Nephron progenitor cell (in vitro differentiated cells): ENCODE measurements at regions not wholly inside any gene's neighbourhood (a gene's known extent, or its start where the extent isn't known, plus 50 kb on each side); places are given as distances from the start of the nearest gene placed in this dataset.
A peak's percentile ranks its signal among the peaks of the same experiment; 100 is the strongest.

ENCODE experiments used
- DNase-seq: peaks from one replicate; pipeline ENCODE4 v3.0.0; 2021
- H3K27ac Mint-ChIP-seq: 2 replicates; pipeline ENCODE4 v1.8.0; 2021; ENCODE audit warnings: mild to moderate bottlenecking, moderate library complexity, mixed read lengths
- H3K27me3 Mint-ChIP-seq: 2 replicates; pipeline ENCODE4 v1.8.0; 2021; ENCODE audit warnings: mild to moderate bottlenecking, low read depth, mixed read lengths; ENCODE audit not compliant: poor library complexity
- H3K36me3 Mint-ChIP-seq: 2 replicates; pipeline ENCODE4 v1.8.0; 2021; ENCODE audit warnings: low read depth, mixed read lengths
- H3K4me1 Mint-ChIP-seq: 2 replicates; pipeline ENCODE4 v1.8.0; 2021; ENCODE audit warnings: mixed read lengths
- H3K4me3 Mint-ChIP-seq: 2 replicates; pipeline ENCODE4 v1.8.0; 2021; ENCODE audit warnings: mild to moderate bottlenecking, moderate library complexity, mixed read lengths
- H3K9me3 Mint-ChIP-seq: 2 replicates; pipeline ENCODE4 v1.8.0; 2021; ENCODE audit warnings: mild to moderate bottlenecking, moderate library complexity, mixed read lengths
- CTCF ChIP-seq: fragments of 200-600 bp; sonication (generic); IDR thresholded peaks from 2 replicates; pipeline ENCODE4 v1.5.0; 2021; ENCODE audit warnings: antibody characterized with exemption

GRCh38 chr2:172168917-172169346 lies 66.2 kb upstream of the DLX2 start:
- no peak overlapping the region for H3K4me3 Mint-ChIP-seq
- peaks cover 37% of the 10 kb centered on the region for H3K27me3 Mint-ChIP-seq
- peaks cover 6% of the 10 kb centered on the region for H3K9me3 Mint-ChIP-seq
- H3K36me3 Mint-ChIP-seq, result no peaks in the 10 kb centered on the region
- DNase-seq, result no peak
- H3K27ac Mint-ChIP-seq, result no peak overlapping the region
- H3K4me1 Mint-ChIP-seq, result peaks cover 6% of the 10 kb centered on the region
- TF ChIP-seq CTCF, result no peak

GRCh38 chr2:172169611-172170010 lies 66.9 kb upstream of the DLX2 start:
- Mint-ChIP-seq H3K36me3 (no peaks in the 10 kb centered on the region), H3K27ac (no peak overlapping the region), H3K27me3 (peaks cover 41% of the 10 kb centered on the region), H3K4me1 (peaks cover 6% of the 10 kb centered on the region), H3K4me3 (no peak overlapping the region), H3K9me3 (peaks cover 3% of the 10 kb centered on the region)
- TF ChIP-seq CTCF, result no peak
- DNase-seq, result no peak

GRCh38 chr2:172172513-172173173 lies 69.9 kb upstream of the DLX2 start:
- H3K4me3 Mint-ChIP-seq, result peak overlapping the region; percentile 77

GRCh38 chr2:172173174-172173706 lies 70.5 kb upstream of the DLX2 start:
- Mint-ChIP-seq H3K9me3 (no peaks in the 10 kb centered on the region), H3K27me3 (peaks cover 50% of the 10 kb centered on the region), H3K4me3 (peak overlapping the region; percentile 77), H3K4me1 (peaks cover 6% of the 10 kb centered on the region), H3K36me3 (no peaks in the 10 kb centered on the region), H3K27ac (no peak overlapping the region)
- TF ChIP-seq CTCF, result no peak
- no peak for DNase-seq

More at GRCh38 chr2:172172513-172173173, 69.9 kb upstream of the DLX2 start:
- DNase-seq, result peak; percentile 86
- Mint-ChIP-seq H3K27ac (no peak overlapping the region), H3K27me3 (peaks cover 50% of the 10 kb centered on the region), H3K36me3 (no peaks in the 10 kb centered on the region), H3K9me3 (no peaks in the 10 kb centered on the region), H3K4me1 (peaks cover 6% of the 10 kb centered on the region)
- TF ChIP-seq CTCF, result peak; percentile 84

- TF ChIP-seq CTCF, result no peak
- H3K4me3 Mint-ChIP-seq, result no peak overlapping the region
- DNase-seq, result no peak
- no peak overlapping the region for H3K27ac Mint-ChIP-seq
- peaks cover 11% of the 10 kb centered on the region for H3K4me1 Mint-ChIP-seq
- no peaks in the 10 kb centered on the region for H3K36me3 Mint-ChIP-seq
- no peaks in the 10 kb centered on the region for H3K9me3 Mint-ChIP-seq
- H3K27me3 Mint-ChIP-seq, result peaks cover 31% of the 10 kb centered on the region
Measured at GRCh38 chr2:172177581-172177980, 74.9 kb upstream of the DLX2 start.

GRCh38 chr2:172177996-172178395 lies 75.3 kb upstream of the DLX2 start:
- Mint-ChIP-seq H3K36me3 (no peaks in the 10 kb centered on the region), H3K27me3 (peaks cover 26% of the 10 kb centered on the region), H3K4me1 (peaks cover 11% of the 10 kb centered on the region), H3K27ac (no peak overlapping the region), H3K9me3 (no peaks in the 10 kb centered on the region), H3K4me3 (no peak overlapping the region)
- DNase-seq, result no peak
- no peak for TF ChIP-seq CTCF
